ENCODE measurements at regions not wholly inside any gene's neighbourhood (a gene's known extent, or its start where the extent isn't known, plus 50 kb on each side); places are given as distances from the start of the nearest gene placed in this dataset.
"Not testable (repeated sequence)": the region's sequence is repeated elsewhere in the genome, so short reads cannot be mapped to it uniquely, and the experiment has no call there.

DNA sequence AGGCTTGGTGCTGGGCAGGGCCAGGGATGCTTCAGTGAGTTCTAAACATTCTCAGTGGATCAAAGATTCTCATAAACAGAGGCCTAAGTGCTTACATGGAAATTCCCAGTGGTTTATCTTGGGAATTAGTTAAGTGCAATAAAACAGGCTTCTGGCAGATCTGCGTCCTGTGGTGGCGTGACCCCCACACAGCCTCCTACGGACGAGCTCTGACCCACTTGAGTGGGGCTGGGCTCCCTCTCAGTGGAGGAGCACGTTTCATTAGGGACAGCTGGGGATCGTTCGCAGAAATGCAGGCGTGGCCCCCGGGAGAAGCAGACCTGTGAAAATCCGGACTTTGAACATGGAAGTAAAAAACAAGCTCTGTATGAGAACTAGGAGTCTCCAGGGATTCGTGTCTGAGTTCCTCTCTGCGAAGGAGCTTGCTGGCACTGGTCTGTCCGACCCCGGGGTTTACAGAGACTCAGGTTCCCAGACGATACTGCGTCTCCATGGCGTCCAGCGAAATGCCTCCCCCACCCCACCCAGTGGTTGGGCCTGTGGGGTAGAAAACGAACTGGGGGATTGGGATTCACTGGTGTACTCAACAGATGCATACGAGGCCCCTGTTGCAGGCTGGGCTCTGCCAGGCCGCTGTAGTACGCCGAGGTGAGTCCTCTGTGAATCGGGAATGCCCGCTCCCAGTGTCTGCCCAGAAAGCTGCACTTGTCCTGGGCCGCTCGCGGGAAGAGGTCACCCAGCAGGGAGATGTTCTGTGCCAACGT lies 117.6 kb downstream of the NPIPB11 start:
- in situ Hi-C loops (cut with HindIII; ENCODE audit: low pct_ligation_motif_present, low pct_unique_long_range_greater_than_20kb, low sequenced_read_pairs); DNase-seq: not testable (repeated sequence)

DNA sequence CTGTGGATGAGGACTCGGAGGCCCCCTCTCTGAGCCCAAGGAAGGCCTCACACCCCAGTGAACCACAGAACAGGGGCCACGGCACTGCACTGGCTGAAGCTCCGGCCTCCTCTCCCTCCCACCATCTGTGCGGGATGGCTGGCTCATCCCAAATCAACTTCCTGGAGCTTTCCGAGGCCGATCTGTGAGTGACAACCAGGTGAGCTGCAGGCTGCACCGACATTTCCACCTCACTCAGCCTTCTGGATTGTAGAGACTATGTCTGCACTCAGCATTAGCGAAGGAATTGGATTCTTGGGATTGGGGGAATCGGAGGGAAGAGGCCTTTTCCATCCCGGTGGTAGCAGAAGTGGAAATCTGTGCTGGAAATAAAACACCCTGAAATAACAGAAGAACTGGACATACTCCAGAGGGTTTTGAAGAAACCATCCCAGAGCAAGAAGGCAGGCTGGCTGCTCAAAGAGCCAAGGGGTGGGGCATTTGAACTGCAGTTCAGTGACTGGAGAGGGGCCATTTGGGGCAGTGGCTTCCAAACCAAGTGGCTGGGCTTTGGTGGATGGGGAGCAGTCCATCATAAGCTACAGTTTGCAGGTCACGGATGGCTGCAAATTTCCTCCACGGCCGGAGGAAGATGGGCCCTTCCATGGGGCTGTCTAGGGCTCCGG lies 118.5 kb downstream of the NPIPB11 start:
- in situ Hi-C loops (cut with HindIII; ENCODE audit: low pct_ligation_motif_present, low pct_unique_long_range_greater_than_20kb, low sequenced_read_pairs); DNase-seq: not testable (repeated sequence)

- DNase-seq; in situ Hi-C loops (cut with HindIII; ENCODE audit: low pct_ligation_motif_present, low pct_unique_long_range_greater_than_20kb, low sequenced_read_pairs): not testable (repeated sequence)
These were observed 119.3 kb downstream of the NPIPB11 start for GRCh38 chr16:29287246-29287645.

DNA sequence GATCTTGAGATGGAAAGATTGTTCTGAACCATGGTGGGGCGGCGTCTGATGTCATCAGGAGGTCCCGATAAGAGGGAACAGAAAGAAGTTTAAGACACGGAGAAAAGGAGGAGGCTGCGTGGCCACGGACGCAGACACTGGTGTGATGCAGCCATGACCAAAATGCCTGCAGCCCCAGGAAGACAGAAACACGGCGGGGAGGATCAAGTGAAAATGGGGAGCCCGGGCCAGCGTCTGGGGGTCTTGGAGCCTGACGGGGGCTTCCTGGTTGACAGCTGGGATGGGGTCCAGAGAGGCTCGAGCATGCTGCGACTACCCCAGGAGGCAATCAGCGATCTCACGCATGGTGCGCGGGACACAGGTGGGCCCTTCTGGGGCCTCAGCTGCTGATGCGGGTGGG lies 119.7 kb downstream of the NPIPB11 start:
- in situ Hi-C loops (cut with HindIII; ENCODE audit: low pct_ligation_motif_present, low pct_unique_long_range_greater_than_20kb, low sequenced_read_pairs); DNase-seq: not testable (repeated sequence)

DNA sequence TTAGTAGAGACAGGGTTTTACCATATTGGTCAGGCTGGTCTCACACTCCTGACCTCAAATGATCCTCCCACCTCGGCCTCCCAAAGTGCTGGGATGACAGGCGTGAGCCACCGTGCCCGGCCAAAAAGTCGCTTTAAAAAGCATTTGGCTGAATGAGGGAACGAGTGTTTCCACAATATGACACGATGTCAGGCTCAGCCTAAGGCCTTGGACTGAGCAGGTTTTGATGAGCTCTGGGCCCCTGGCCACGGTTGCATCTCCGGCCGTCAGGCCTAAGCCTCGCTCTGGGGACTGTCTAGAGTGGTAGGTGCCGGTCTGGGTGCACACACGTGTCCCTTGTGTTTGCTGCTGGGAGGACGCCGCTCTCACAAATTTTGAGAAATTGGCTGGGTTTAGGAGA lies 120.3 kb downstream of the NPIPB11 start:
- in situ Hi-C loops (cut with HindIII; ENCODE audit: low pct_ligation_motif_present, low pct_unique_long_range_greater_than_20kb, low sequenced_read_pairs); DNase-seq: not testable (repeated sequence)

DNA sequence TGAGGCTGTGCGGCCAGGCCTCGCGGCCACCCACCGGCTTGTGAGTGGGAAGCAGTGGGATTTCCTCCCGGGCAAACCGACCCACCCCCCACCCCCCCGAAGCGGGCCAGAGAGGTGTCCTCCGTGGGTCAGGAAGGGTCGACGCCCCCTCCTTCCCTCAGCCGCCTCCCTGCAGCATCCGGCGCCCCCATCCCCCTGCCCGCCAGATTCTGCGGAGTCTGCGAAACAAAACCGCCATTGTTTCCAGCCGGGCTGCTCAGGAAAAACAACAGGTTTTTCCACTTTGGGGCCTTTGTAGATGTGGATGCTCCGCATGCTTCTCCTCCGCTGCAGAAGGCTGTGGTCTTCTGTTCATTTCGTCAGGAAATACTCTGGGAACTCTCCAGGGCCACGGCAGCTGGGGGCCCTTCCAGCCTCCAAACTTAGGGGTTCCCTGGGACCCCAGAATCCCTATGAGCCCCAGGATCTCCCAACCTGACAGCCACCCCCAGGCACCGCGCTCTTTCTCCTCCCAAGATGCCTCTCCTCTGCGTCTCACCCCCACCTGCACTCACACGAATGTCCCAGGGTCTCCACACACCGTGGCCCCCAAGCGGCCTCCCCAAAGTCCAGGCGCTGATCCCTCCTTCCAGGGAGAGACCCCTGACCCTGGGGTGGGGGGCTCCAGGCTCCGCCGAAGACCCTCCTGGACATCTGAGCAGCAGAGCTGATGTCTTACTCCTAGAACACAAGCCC lies 121.2 kb downstream of the NPIPB11 start:
- DNase-seq; in situ Hi-C loops (cut with HindIII; ENCODE audit: low pct_ligation_motif_present, low pct_unique_long_range_greater_than_20kb, low sequenced_read_pairs): not testable (repeated sequence)

DNA sequence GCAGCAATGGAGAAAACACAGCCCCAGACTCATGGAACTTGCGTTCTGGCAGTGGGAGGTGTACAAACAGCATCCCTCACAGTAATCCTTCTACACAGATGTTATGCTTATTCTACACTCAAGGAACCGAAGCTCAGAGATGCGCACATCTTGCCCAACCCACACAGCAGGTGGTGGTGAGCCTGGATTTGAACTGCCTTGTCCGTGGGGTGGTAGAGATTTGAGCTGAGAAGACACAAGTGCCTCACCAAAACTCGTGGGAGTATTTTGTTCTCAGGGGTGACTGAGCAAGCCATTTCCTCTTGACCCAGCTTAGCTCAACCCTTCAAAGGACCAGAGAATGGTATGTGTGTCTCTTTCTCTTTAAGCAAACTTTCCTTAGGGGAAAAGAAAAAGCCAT lies 121.8 kb downstream of the NPIPB11 start:
- DNase-seq; in situ Hi-C loops (cut with HindIII; ENCODE audit: low pct_ligation_motif_present, low pct_unique_long_range_greater_than_20kb, low sequenced_read_pairs): not testable (repeated sequence)

GRCh38 chr16:29284159-29284558 lies 122.4 kb downstream of the NPIPB11 start:
- DNase-seq; in situ Hi-C loops (cut with HindIII; ENCODE audit: low pct_ligation_motif_present, low pct_unique_long_range_greater_than_20kb, low sequenced_read_pairs): not testable (repeated sequence)

DNA sequence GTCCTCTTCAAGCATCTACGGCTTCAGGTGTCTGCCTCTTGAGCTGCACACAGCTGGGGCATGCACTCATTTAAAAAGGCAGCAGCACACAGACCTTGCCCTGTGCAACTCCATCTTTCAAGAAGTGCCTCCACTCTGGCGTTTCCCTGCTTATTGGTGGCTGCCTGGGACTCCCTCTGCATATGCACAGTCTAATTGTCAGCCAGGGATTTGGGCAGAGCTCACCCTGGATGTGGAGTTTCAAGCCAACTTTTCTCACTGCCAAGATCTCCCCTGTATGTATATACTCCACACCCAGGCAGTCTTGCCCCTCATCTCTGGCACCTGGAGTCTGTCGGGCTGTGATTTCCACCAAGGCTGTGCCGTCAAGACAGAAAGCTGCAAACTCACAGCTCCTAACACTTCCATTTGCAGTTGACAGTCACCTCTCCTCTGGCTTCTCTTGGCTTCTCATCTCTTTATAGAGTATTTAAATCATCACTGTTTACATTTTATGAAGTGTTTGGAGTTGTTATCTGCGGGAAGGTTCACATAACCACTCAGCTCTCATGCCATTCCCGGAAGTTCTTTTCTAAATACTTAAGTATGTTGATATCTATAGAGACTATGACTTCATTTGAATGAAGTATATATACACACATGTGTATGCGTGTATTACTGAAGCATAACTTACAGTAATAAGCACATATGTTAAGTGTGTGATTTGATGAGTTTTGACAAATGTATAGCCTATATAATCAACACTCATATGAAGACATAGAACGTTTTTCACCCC lies 128.2 kb downstream of the NPIPB11 start:
- in situ Hi-C loops (cut with HindIII; ENCODE audit: low pct_ligation_motif_present, low pct_unique_long_range_greater_than_20kb, low sequenced_read_pairs); DNase-seq: not testable (repeated sequence)

GRCh38 chr16:29276446-29276845 lies 130.1 kb downstream of the NPIPB11 start:
- DNase-seq = not testable (repeated sequence)

DNA sequence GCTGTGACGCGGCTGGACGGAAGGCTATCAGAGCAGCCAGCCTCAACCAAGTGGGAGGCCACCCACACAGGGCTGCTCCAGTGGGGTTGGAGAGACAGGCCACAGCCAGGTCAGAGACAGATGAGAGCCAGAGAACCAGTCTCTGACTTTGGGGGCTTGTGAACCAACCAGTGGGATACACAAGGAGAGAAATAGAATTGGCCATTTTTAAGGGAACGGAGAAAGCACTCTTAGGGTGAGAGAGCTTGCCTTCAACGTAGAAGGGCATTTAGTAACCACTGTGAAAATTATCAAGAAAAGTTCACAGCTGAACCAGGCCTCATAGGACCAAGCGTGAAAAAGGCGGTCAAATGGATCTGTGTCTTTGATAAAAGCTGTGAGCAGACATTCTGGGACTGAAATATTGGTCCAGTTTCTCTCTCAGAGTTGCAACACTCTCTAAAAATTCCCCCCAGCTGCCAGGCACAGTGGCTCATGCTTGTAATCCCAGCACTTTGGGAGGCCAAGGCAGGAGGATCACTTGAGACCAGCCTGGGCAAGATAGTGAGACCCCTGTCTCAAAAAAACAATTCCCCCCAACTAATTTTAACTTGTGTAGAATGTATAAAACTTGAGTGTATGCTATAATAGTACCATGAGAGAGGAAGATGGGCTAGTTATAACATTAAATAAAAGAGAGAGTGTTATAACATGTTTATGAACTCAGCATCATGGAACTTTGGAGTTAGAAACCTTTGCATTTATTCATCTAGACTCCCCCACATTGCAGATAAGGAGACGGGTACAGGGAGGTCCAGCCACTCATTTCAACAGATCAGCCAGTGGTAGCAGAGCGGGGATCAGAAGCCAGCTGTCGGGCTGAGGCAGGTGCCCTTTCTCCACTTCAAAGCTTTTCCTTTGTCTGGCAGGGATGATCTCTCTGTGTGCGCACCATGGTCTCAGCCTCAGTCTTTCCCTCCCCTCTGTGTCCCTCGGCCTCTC lies 132.2 kb downstream of the NPIPB11 start:
- in situ Hi-C loops (cut with HindIII; ENCODE audit: low pct_ligation_motif_present, low pct_unique_long_range_greater_than_20kb, low sequenced_read_pairs); DNase-seq: not testable (repeated sequence)

More at GRCh38 chr16:29276446-29276845, 130.1 kb downstream of the NPIPB11 start:
- in situ Hi-C loops (cut with HindIII; ENCODE audit: low pct_ligation_motif_present, low pct_unique_long_range_greater_than_20kb, low sequenced_read_pairs) = not testable (repeated sequence)

DNA sequence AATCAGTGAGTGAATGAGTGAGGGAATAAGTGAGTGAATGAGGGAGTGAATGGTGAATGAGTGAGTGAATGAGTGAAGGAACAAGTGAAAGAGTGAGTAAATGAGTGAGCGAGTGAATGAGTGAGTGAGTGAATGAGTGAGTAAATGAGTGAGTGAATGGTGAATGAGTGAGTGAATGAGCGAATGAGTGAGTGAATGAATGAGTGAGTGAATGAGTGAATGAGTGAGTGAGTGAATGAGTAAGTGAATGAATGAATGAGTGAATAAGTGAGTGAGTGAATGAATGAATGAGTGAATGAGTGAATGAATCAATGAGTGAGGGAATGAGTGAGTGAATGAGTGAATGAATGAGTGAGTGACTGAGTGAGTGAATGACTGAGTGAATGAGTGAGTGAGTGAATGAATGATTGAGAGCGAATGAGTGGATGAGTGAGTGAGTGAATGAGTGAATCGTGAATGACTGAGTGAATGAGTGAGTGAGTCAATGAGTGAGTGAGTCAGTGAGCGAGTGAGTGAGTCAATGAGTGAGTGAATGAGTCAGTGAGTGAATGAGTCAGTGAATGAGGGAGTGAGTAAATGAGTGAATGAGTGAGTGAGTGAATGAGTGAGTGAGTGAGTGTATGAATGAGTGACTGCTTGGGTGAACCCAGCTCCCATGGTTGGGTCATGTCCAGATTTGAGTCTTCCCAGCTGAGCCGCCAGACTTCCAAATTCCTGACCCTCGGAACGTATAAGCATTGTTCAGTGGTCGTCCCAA lies 133.0 kb downstream of the NPIPB11 start:
- in situ Hi-C loops (cut with HindIII; ENCODE audit: low pct_ligation_motif_present, low pct_unique_long_range_greater_than_20kb, low sequenced_read_pairs) = not testable (repeated sequence)
- peak; percentile 33 for DNase-seq

DNA sequence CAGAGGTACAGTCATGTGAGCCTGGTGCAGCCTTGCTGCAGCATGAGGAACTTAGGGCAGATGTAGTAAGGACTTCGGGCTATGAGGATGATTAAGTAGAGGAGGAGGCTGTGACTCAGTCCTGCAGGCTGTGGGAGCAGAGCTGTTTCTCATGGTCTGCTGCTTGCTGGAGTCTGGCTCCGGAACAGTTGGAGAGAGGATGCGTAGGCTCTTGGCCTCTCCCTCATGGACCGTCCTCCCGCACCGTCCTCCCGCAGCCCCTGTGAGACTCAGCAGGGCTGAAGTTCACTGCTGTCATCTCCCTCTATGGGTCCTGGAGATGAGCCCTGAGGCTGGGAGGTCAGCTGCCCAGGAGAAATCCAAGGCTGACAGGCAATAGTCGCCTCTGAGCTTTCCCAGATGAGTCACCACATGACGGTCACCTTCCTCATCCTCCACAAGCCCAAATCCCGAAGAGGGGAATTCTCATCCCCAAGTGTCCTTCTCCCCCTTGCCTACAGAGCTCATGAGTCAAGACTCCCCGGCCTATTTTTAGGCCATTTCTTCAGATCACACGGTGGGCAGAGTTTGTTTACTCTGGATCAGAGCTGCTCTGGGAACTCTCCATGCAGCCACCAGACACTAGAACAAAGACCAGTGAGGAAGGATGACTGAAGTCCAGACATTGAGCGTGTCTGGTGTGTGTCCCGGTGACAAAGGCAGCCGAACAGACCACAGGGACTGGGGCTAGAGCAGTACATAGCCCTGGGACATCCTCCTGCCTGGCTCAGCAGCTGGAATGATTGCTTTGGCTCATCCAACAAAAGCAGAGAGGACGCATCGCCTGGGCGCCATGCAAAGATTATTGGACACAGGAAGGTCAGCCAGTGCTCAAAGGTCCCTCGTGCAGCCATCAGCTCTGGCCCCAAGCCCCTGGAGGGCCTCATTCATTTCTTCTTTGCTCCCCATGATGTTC lies 134.5 kb downstream of the NPIPB11 start:
- peak; percentile 73 for DNase-seq
- in situ Hi-C loops (cut with HindIII; ENCODE audit: low pct_ligation_motif_present, low pct_unique_long_range_greater_than_20kb, low sequenced_read_pairs) = not testable (repeated sequence)

DNA sequence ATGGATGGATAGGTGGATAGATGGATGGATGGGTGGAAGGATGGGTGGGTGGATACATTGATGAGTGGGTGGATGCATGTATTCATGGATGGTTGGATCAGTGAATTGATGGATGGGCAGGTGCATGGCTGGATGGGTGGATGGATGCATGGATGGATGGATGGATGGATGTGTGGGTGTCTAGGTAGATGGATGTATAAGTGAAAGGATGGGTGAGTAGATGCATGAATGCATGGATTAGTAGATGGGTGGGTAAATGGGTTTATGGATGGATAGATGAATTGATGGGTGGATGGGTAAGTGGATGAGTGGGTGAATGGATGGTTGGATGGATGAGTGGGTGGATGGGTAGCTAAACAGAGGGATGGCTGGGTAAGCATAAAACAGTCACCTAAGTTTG lies 135.6 kb downstream of the NPIPB11 start:
- DNase-seq = not testable (repeated sequence)

GRCh38 chr16:29270033-29270432 lies 136.5 kb downstream of the NPIPB11 start:
- in situ Hi-C loops (cut with HindIII; ENCODE audit: low pct_ligation_motif_present, low pct_unique_long_range_greater_than_20kb, low sequenced_read_pairs); DNase-seq: not testable (repeated sequence)

More for the DNA sequence above, 135.6 kb downstream of the NPIPB11 start:
- in situ Hi-C loops (cut with HindIII; ENCODE audit: low pct_ligation_motif_present, low pct_unique_long_range_greater_than_20kb, low sequenced_read_pairs) = not testable (repeated sequence)
